Stimulated activated memory B cell treated with anti-CD40 and anti-IgM and Interleukin-4, amounts not matched to agents 10 μg/mL and 1 μg/mL and 100 μg/mL, for 72 hours (primary cell): ENCODE measurements at regions not wholly inside any gene's neighbourhood (a gene's known extent, or its start where the extent isn't known, plus 50 kb on each side); places are given as distances from the start of the nearest gene placed in this dataset.

Experiments used
- ATAC-seq: fragments of 150-1000 bp; cut with Tn5 transposase; 2 replicates; pipeline ENCODE4 v1.10.0; 2021
- H3K27ac Mint-ChIP-seq: one replicate; pipeline ENCODE4 v1.8.0; 2022; ENCODE audit warnings: mild to moderate bottlenecking, mixed read lengths
- H3K27me3 Mint-ChIP-seq: one replicate; pipeline ENCODE4 v1.8.0; 2022; ENCODE audit warnings: mixed read lengths
- H3K36me3 Mint-ChIP-seq: one replicate; pipeline ENCODE4 v1.8.0; 2022; ENCODE audit warnings: mixed read lengths
- H3K4me1 Mint-ChIP-seq: one replicate; pipeline ENCODE4 v1.8.0; 2022; ENCODE audit warnings: mixed read lengths
- H3K4me3 Mint-ChIP-seq: one replicate; pipeline ENCODE4 v1.8.0; 2022; ENCODE audit warnings: mild to moderate bottlenecking, moderate library complexity, mixed read lengths
- H3K9me3 Mint-ChIP-seq: one replicate; pipeline ENCODE4 v1.8.0; 2022; ENCODE audit warnings: mixed read lengths

DNA sequence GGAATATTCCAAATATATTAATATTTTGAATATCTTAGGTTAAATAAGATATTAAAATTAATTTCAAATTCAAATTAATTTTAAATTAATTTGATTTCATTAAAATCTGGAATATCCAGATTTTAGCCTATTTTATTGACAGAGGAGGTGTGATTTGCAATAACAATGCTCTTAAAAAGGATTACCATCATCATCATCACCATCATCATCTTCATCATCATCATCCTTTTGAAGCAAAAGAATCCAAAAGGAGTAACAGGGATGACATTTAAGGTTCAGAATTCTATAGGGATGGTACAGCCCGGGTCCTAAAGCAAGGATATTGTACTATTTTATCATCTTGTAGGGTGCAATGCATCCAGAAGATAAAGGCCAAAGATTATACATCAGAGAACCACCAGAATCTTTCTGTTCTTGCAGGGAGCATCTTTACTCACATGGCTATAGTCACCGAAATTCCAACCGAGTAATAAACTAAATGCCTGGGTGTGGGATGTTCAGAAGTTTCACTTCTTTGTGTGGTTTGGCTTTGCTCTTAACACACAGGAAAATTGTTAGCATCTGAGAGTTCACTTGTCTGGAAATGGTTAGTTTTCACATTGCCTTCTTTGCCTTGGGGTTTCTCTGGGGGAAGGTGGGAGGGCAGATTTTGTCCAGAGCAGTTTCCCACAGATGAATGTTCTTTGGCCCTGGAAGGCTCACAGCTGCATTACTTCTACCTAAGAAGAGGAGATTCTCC, 99.1 kb upstream of the ITGA6 start:
- Mint-ChIP-seq H3K9me3 (no peaks in the 10 kb centered on the region), H3K4me3 (no peak overlapping the region), H3K36me3 (no peaks in the 10 kb centered on the region), H3K4me1 (no peaks in the 10 kb centered on the region), H3K27ac (no peak overlapping the region), H3K27me3 (peaks cover 7% of the 10 kb centered on the region)
- no peak for ATAC-seq

- Mint-ChIP-seq H3K27me3 (no peaks in the 10 kb centered on the region), H3K4me3 (no peak overlapping the region), H3K27ac (no peak overlapping the region), H3K9me3 (no peaks in the 10 kb centered on the region), H3K36me3 (no peaks in the 10 kb centered on the region), H3K4me1 (no peaks in the 10 kb centered on the region)
- peak; percentile 21 for ATAC-seq
These were observed 98.0 kb upstream of the ITGA6 start for GRCh38 chr2:172329416-172329773.

GRCh38 chr2:172329774-172330671, 97.4 kb upstream of the ITGA6 start:
- Mint-ChIP-seq H3K36me3 (no peaks in the 10 kb centered on the region), H3K4me1 (no peaks in the 10 kb centered on the region), H3K27ac (no peak overlapping the region), H3K4me3 (no peak overlapping the region), H3K9me3 (no peaks in the 10 kb centered on the region), H3K27me3 (no peaks in the 10 kb centered on the region)
- ATAC-seq = no peak

DNA sequence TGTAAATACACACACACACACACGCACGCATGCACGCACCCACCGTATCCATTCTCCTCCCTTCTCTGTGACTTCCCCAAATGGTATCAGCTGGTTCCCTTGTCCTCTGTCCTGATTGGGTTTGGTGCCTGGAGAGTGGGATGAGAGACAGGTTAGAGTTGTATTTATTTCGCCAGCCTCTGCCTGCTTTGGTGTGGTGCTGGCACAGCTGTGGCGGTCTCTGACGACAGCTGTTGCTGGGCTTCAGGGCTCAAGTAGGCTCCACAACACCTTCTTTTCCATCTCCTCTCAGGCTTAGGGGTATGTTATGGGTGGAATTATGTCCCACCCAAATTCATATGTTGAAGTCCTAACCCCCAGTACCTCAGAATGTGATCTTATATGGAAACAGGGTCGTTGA, 94.9 kb upstream of the ITGA6 start:
- no peak for ATAC-seq
- Mint-ChIP-seq H3K4me1 (no peaks in the 10 kb centered on the region), H3K9me3 (no peaks in the 10 kb centered on the region), H3K27ac (no peak overlapping the region), H3K36me3 (no peaks in the 10 kb centered on the region), H3K27me3 (peaks cover 9% of the 10 kb centered on the region), H3K4me3 (no peak overlapping the region)

GRCh38 chr2:172333235-172333977, 94.0 kb upstream of the ITGA6 start:
- ATAC-seq = no peak
- H3K27me3 Mint-ChIP-seq = peaks cover 10% of the 10 kb centered on the region
- H3K9me3 Mint-ChIP-seq = no peaks in the 10 kb centered on the region
- no peaks in the 10 kb centered on the region for H3K4me1 Mint-ChIP-seq
- no peaks in the 10 kb centered on the region for H3K36me3 Mint-ChIP-seq
- no peak overlapping the region for H3K4me3 Mint-ChIP-seq
- no peak overlapping the region for H3K27ac Mint-ChIP-seq

DNA sequence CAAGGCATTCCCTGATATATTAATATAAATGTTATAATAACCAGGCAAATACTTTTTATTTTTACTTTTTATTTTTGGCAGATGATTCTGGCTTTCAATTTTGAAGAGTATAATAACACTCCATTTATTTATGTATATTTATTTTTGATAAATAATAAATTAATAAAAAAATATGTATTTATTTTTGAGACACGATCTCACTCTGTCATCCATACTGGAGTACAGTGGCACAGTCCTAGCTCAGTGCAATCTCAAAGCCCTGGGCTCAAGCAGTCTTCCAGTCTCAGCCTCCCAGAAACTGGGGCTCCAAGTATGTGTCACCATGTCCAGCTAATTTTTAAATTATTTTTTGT, 93.4 kb upstream of the ITGA6 start:
- Mint-ChIP-seq H3K4me1 (no peaks in the 10 kb centered on the region), H3K27me3 (peaks cover 13% of the 10 kb centered on the region), H3K9me3 (no peaks in the 10 kb centered on the region), H3K27ac (no peak overlapping the region), H3K36me3 (no peaks in the 10 kb centered on the region), H3K4me3 (no peak overlapping the region)
- no peak for ATAC-seq

DNA sequence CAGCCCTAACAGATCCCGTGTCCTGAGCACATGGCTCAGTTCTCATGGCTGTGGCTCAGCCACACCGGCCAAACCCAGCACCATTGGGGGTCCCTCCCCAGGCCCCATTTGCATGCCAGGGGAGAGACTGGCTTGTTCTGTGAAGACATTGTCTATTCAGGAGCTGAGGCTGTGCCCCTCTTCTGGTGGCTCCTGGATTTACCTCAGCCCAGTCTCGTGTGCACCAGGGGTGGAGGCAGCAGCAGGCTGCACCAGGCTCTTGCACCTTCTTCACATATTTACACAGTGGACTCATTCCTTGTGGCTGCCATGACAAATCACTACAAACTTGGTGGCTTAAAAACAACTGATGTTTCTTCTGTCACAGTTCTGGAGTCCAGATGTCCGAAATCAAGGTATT, 92.4 kb upstream of the ITGA6 start:
- Mint-ChIP-seq H3K27me3 (peaks cover 23% of the 10 kb centered on the region), H3K36me3 (no peaks in the 10 kb centered on the region), H3K27ac (no peak overlapping the region), H3K9me3 (no peaks in the 10 kb centered on the region), H3K4me3 (no peak overlapping the region), H3K4me1 (peaks cover 8% of the 10 kb centered on the region)
- ATAC-seq = no peak

GRCh38 chr2:172335736-172336135, 91.7 kb upstream of the ITGA6 start:
- Mint-ChIP-seq H3K27ac (no peak overlapping the region), H3K27me3 (peaks cover 29% of the 10 kb centered on the region), H3K4me1 (peaks cover 15% of the 10 kb centered on the region), H3K36me3 (no peaks in the 10 kb centered on the region), H3K9me3 (no peaks in the 10 kb centered on the region), H3K4me3 (no peak overlapping the region)
- no peak for ATAC-seq

DNA sequence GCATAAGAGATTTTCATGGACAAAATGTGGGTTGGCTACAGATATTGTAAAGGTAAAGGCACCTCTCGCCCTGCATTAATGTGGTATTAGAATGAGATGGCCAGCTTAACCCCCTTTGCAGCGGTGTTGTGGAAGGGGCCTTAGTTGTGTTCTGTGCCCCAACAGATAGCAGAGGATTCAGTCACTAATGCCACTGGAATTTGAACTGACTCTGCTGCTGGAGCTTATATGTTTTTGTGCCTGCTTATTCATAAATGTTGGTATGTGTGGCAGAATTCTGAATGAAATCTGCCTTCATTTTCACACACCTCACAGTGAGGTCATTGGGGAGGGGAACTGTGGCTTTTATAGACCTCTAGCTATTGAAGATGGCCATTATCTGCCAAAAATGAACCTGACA, 90.7 kb upstream of the ITGA6 start:
- H3K4me3 Mint-ChIP-seq = no peak overlapping the region

GRCh38 chr2:172339371-172340010, 87.9 kb upstream of the ITGA6 start:
- Mint-ChIP-seq H3K27ac (no peak overlapping the region), H3K27me3 (peaks cover 54% of the 10 kb centered on the region), H3K4me1 (peaks cover 15% of the 10 kb centered on the region), H3K9me3 (peaks cover 4% of the 10 kb centered on the region), H3K4me3 (peak overlapping the region; percentile 45), H3K36me3 (no peaks in the 10 kb centered on the region)
- no peak for ATAC-seq

More for the DNA sequence above, 90.7 kb upstream of the ITGA6 start:
- Mint-ChIP-seq H3K4me1 (peaks cover 15% of the 10 kb centered on the region), H3K27me3 (peaks cover 33% of the 10 kb centered on the region), H3K9me3 (no peaks in the 10 kb centered on the region), H3K27ac (no peak overlapping the region), H3K36me3 (no peaks in the 10 kb centered on the region)
- no peak for ATAC-seq

- H3K27ac Mint-ChIP-seq = no peak overlapping the region
- H3K4me3 Mint-ChIP-seq = peak overlapping the region; percentile 45
- no peaks in the 10 kb centered on the region for H3K36me3 Mint-ChIP-seq
- peaks cover 15% of the 10 kb centered on the region for H3K4me1 Mint-ChIP-seq
- peaks cover 54% of the 10 kb centered on the region for H3K27me3 Mint-ChIP-seq
- H3K9me3 Mint-ChIP-seq = peaks cover 4% of the 10 kb centered on the region
- no peak for ATAC-seq
These were observed 87.0 kb upstream of the ITGA6 start for GRCh38 chr2:172340394-172340793.

- ATAC-seq = no peak
- peaks cover 4% of the 10 kb centered on the region for H3K9me3 Mint-ChIP-seq
- H3K36me3 Mint-ChIP-seq = no peaks in the 10 kb centered on the region
- peaks cover 49% of the 10 kb centered on the region for H3K27me3 Mint-ChIP-seq
- H3K27ac Mint-ChIP-seq = no peak overlapping the region
- peaks cover 15% of the 10 kb centered on the region for H3K4me1 Mint-ChIP-seq
- no peak overlapping the region for H3K4me3 Mint-ChIP-seq
These were observed 85.3 kb upstream of the ITGA6 start for GRCh38 chr2:172342078-172342477.

DNA sequence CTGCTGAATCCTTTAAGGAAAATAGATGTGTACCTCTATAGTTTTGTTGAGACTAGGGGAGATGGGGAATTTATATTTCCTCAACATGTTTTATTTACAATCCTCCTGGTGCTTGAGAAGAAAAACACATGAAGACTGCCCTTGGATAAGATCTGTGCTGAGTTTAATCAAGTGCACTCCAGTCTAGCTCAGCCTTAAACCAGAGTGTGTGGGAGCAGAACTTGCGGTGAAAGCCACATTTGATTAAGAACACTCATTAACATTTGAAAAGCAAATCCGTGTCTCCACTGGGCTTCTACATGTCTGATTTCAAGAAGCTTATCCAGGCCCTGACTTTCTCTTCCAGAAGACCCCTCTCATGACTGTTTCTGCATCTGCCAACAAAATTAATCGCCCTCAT, 84.8 kb upstream of the ITGA6 start:
- Mint-ChIP-seq H3K4me3 (no peak overlapping the region), H3K27me3 (peaks cover 44% of the 10 kb centered on the region), H3K9me3 (peaks cover 4% of the 10 kb centered on the region), H3K4me1 (peaks cover 15% of the 10 kb centered on the region), H3K27ac (no peak overlapping the region), H3K36me3 (no peaks in the 10 kb centered on the region)
- no peak for ATAC-seq

DNA sequence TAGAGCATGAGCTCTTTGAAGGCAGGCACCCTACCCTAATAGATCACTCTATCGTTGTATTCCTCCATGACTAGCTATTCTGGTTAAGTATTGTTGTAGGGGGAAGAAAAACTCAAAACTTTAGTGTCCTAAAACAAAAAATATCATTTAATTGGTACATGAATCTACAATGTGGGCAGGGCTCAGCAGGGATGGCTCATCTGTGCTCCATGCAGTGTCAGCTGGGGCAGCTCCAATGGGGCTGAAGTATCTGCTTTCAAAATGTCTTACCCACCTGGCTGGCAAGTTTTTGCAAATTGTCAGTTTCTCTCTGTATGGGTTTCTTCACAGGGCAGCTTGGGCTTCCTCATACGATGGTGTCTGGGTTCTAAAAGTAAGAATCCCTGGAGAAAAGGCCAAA, 83.2 kb upstream of the ITGA6 start:
- Mint-ChIP-seq H3K27ac (no peak overlapping the region), H3K27me3 (peaks cover 39% of the 10 kb centered on the region), H3K9me3 (peaks cover 4% of the 10 kb centered on the region), H3K36me3 (no peaks in the 10 kb centered on the region), H3K4me3 (no peak overlapping the region), H3K4me1 (peaks cover 15% of the 10 kb centered on the region)
- no peak for ATAC-seq

- ATAC-seq = no peak
- H3K27me3 Mint-ChIP-seq = peaks cover 25% of the 10 kb centered on the region
These were observed 81.3 kb upstream of the ITGA6 start for GRCh38 chr2:172345956-172346555.

More at GRCh38 chr2:172345956-172346555, 81.3 kb upstream of the ITGA6 start:
- H3K9me3 Mint-ChIP-seq = peaks cover 4% of the 10 kb centered on the region
- no peaks in the 10 kb centered on the region for H3K4me1 Mint-ChIP-seq
- H3K4me3 Mint-ChIP-seq = no peak overlapping the region
- H3K27ac Mint-ChIP-seq = no peak overlapping the region
- H3K36me3 Mint-ChIP-seq = no peaks in the 10 kb centered on the region
